Esophagus squamous epithelium (tissue), 4 donors: ENCODE measurements at regions not wholly inside any gene's neighbourhood (a gene's known extent, or its start where the extent isn't known, plus 50 kb on each side); places are given as distances from the start of the nearest gene placed in this dataset.

Experiments used
- POLR2A ChIP-seq, 4 donors: fragments of 450-650 bp; IDR thresholded peaks; one replicate each; pipeline ENCODE4 v1.6.1; 2017; ENCODE audit warnings: antibody characterized with exemption in 4 of 4, mild to moderate bottlenecking in 4 of 4, moderate library complexity in 3 of 4
- TF ChIP-seq, protein P1 (sequence below), 6 experiments: fragments of 450-650 bp in 4 of 6; fragments of 200-600 bp in 2 of 6; sonication (generic) in 2 of 6; IDR thresholded peaks; one replicate each; pipeline ENCODE4 v1.5.1; 2016 to 2019; ENCODE audit warnings: antibody characterized with exemption in 6 of 6, mild to moderate bottlenecking in 4 of 6, moderate library complexity in 4 of 6

DNA sequence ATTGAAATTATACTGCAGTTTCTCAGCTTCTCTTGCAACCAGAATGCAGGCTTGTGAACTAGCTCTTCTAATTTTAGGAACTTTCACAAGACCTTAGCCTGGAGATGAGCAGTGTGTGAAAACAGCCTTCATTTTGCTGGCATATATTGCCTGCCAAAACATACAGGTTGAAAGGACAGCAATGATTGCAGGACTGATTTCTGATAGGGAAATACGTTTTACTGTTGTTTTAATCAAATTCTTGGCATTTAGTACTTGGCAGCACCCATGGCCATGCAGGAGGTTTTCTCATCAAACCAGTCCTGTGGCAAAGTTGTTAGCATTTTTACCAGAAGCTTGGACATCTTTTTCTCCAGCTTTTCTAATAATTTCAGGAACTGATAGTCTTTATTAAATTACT is 91.9 kb upstream of the MUCL1 start:
- TF ChIP-seq, protein P1, sequence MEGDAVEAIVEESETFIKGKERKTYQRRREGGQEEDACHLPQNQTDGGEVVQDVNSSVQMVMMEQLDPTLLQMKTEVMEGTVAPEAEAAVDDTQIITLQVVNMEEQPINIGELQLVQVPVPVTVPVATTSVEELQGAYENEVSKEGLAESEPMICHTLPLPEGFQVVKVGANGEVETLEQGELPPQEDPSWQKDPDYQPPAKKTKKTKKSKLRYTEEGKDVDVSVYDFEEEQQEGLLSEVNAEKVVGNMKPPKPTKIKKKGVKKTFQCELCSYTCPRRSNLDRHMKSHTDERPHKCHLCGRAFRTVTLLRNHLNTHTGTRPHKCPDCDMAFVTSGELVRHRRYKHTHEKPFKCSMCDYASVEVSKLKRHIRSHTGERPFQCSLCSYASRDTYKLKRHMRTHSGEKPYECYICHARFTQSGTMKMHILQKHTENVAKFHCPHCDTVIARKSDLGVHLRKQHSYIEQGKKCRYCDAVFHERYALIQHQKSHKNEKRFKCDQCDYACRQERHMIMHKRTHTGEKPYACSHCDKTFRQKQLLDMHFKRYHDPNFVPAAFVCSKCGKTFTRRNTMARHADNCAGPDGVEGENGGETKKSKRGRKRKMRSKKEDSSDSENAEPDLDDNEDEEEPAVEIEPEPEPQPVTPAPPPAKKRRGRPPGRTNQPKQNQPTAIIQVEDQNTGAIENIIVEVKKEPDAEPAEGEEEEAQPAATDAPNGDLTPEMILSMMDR (IDR thresholded peaks at IDR 0.05): no peak
- TF ChIP-seq POLR2A (IDR thresholded peaks at IDR 0.05): no peak
